HK-2 (cell line): ENCODE measurements at regions not wholly inside any gene's neighbourhood (a gene's known extent, or its start where the extent isn't known, plus 50 kb on each side); places are given as distances from the start of the nearest gene placed in this dataset.

Source experiments
- DNase-seq: peaks from one replicate; pipeline ENCODE4 v3.0.0-alpha.2; 2018; ENCODE audit not compliant: unreplicated experiment

- DNase-seq = no peak
These were observed 208.4 kb upstream of the TLE3 start for GRCh38 chr15:70306081-70306480.

- no peak for DNase-seq
These were observed 206.3 kb upstream of the TLE3 start for GRCh38 chr15:70303981-70304380.

- DNase-seq = no peak
These were observed 204.6 kb upstream of the TLE3 start for GRCh38 chr15:70302360-70302759.

GRCh38 chr15:70301396-70301795 lies 203.7 kb upstream of the TLE3 start:
- no peak for DNase-seq

GRCh38 chr15:70299931-70300869 lies 202.5 kb upstream of the TLE3 start:
- DNase-seq = no peak

- DNase-seq = no peak
These were observed 199.8 kb upstream of the TLE3 start for GRCh38 chr15:70297465-70298058.

GRCh38 chr15:70294731-70295305 lies 197.1 kb upstream of the TLE3 start:
- DNase-seq = no peak

- no peak for DNase-seq
These were observed 196.1 kb upstream of the TLE3 start for GRCh38 chr15:70293591-70294470.

GRCh38 chr15:70293138-70293537 lies 195.4 kb upstream of the TLE3 start:
- DNase-seq = no peak

- no peak for DNase-seq
These were observed 194.5 kb upstream of the TLE3 start for GRCh38 chr15:70292076-70292760.

- DNase-seq = no peak
These were observed 193.8 kb upstream of the TLE3 start for GRCh38 chr15:70291305-70292075.

- DNase-seq = no peak
These were observed 193.0 kb upstream of the TLE3 start for GRCh38 chr15:70290708-70291107.

- no peak for DNase-seq
These were observed 191.7 kb upstream of the TLE3 start for GRCh38 chr15:70289191-70289955.

GRCh38 chr15:70286113-70286806 lies 188.5 kb upstream of the TLE3 start:
- DNase-seq = no peak

GRCh38 chr15:70284438-70285214 lies 186.9 kb upstream of the TLE3 start:
- DNase-seq = no peak

GRCh38 chr15:70283511-70283910 lies 185.8 kb upstream of the TLE3 start:
- DNase-seq = no peak

GRCh38 chr15:70281811-70282307 lies 184.1 kb upstream of the TLE3 start:
- DNase-seq = no peak

- no peak for DNase-seq
These were observed 183.6 kb upstream of the TLE3 start for GRCh38 chr15:70281261-70281810.
